Smooth muscle cell (in vitro differentiated cells): ENCODE measurements at regions not wholly inside any gene's neighbourhood (a gene's known extent, or its start where the extent isn't known, plus 50 kb on each side); places are given as distances from the start of the nearest gene placed in this dataset.

Source experiments
- DNase-seq: peaks from one replicate; lab custom pipeline; 2025; ENCODE audit not compliant: unreplicated experiment; lab: John Stamatoyannopoulos, UW
- H2AFZ ChIP-seq: fragments of 200-600 bp; sonication (generic); 2 replicates; pipeline ENCODE4 v1.6.0; 2016; ENCODE audit warnings: antibody characterized with exemption, low read depth, mild to moderate bottlenecking
- H3F3A ChIP-seq: fragments of 200-600 bp; sonication (generic); 2 replicates; pipeline ENCODE4 v1.6.0; 2017; ENCODE audit warnings: antibody characterized with exemption, low read depth
- H3K27ac ChIP-seq: fragments of 200-600 bp; sonication (generic); 2 replicates; pipeline ENCODE4 v1.5.1; 2016; ENCODE audit warnings: low read depth, mild to moderate bottlenecking
- H3K27me3 ChIP-seq: fragments of 200-600 bp; sonication (generic); 2 replicates; pipeline ENCODE4 v1.6.1; 2016; ENCODE audit warnings: low read depth, mild to moderate bottlenecking
- H3K36me3 ChIP-seq: fragments of 200-600 bp; sonication (generic); 2 replicates; pipeline ENCODE4 v1.5.1; 2016; ENCODE audit warnings: low read depth
- H3K4me1 ChIP-seq: fragments of 200-600 bp; sonication (generic); 2 replicates; pipeline ENCODE4 v1.5.1; 2016; ENCODE audit warnings: low read depth
- H3K4me2 ChIP-seq: fragments of 200-600 bp; sonication (generic); 2 replicates; pipeline ENCODE4 v1.6.0; 2016; ENCODE audit warnings: mild to moderate bottlenecking
- H3K4me3 ChIP-seq: fragments of 200-600 bp; sonication (generic); 2 replicates; pipeline ENCODE4 v1.5.1; 2016; ENCODE audit warnings: mild to moderate bottlenecking
- H3K79me2 ChIP-seq: fragments of 200-600 bp; sonication (generic); 2 replicates; pipeline ENCODE4 v1.6.0; 2016; ENCODE audit warnings: low read depth, mild to moderate bottlenecking
- H3K9ac ChIP-seq: fragments of 200-600 bp; sonication (generic); 2 replicates; pipeline ENCODE4 v1.6.0; 2016; ENCODE audit warnings: low read depth
- H3K9me3 ChIP-seq: fragments of 200-600 bp; sonication (generic); replicated peaks from 2 replicates; pipeline ENCODE4 v1.5.1; 2016; ENCODE audit warnings: low read depth
- H4K20me1 ChIP-seq: fragments of 200-600 bp; sonication (generic); 2 replicates; pipeline ENCODE4 v1.6.0; 2016; ENCODE audit warnings: low read depth
- CTCF ChIP-seq: fragments of 200-600 bp; sonication (generic); IDR thresholded peaks from 2 replicates; pipeline ENCODE4 v1.5.1; 2017; ENCODE audit warnings: borderline replicate concordance, mild to moderate bottlenecking, antibody characterized with exemption; ENCODE audit not compliant: insufficient read depth, poor library complexity, severe bottlenecking
- WGBS: methylation state at CpG from one replicate; pipeline ENCODE4 v1.1.7; 2016; ENCODE audit warnings: low lambda C conversion rate; 5-methylcytosine and 5-hydroxymethylcytosine counted together

GRCh38 chr7:68535266-68535665 is 1063.0 kb upstream of the AUTS2 start:
- H3K4me3 ChIP-seq: no peak overlapping the region
- no peaks in the 10 kb centered on the region for H3K79me2 ChIP-seq
- no peak for TF ChIP-seq CTCF
- H3K9ac ChIP-seq: no peak overlapping the region
- 93% methylated on average over 12 of the region's 22 CpGs for WGBS
- H3K4me2 ChIP-seq: no peak overlapping the region
- DNase-seq: no peak
- H3K4me1 ChIP-seq: no peaks in the 10 kb centered on the region
- H2AFZ ChIP-seq: no peak overlapping the region
- H4K20me1 ChIP-seq: no peaks in the 10 kb centered on the region
- H3K27ac ChIP-seq: no peak overlapping the region
- no peaks in the 10 kb centered on the region for H3K9me3 ChIP-seq
- no peaks in the 10 kb centered on the region for H3K36me3 ChIP-seq
- no peaks in the 10 kb centered on the region for H3F3A ChIP-seq
- H3K27me3 ChIP-seq: peaks cover 24% of the 10 kb centered on the region

GRCh38 chr7:68537051-68537773 is 1061.1 kb upstream of the AUTS2 start:
- Histone ChIP-seq H3K4me1 (no peaks in the 10 kb centered on the region), H4K20me1 (no peaks in the 10 kb centered on the region), H3F3A (no peaks in the 10 kb centered on the region), H2AFZ (no peak overlapping the region), H3K79me2 (no peaks in the 10 kb centered on the region), H3K36me3 (no peaks in the 10 kb centered on the region), H3K27me3 (peaks cover 17% of the 10 kb centered on the region), H3K4me3 (no peak overlapping the region), H3K4me2 (no peak overlapping the region), H3K27ac (no peak overlapping the region), H3K9ac (no peak overlapping the region), H3K9me3 (no peaks in the 10 kb centered on the region)
- no peak for DNase-seq
- no peak for TF ChIP-seq CTCF
- 73% methylated on average over 6 of the region's 6 CpGs for WGBS

GRCh38 chr7:68537774-68538071 is 1060.6 kb upstream of the AUTS2 start:
- no peaks in the 10 kb centered on the region for H4K20me1 ChIP-seq
- no peaks in the 10 kb centered on the region for H3K79me2 ChIP-seq
- H3K4me1 ChIP-seq: no peaks in the 10 kb centered on the region
- H3K4me2 ChIP-seq: no peak overlapping the region
- H3F3A ChIP-seq: no peaks in the 10 kb centered on the region
- no peak for TF ChIP-seq CTCF
- no peak overlapping the region for H2AFZ ChIP-seq
- H3K4me3 ChIP-seq: no peak overlapping the region
- H3K27me3 ChIP-seq: peaks cover 15% of the 10 kb centered on the region
- no peak overlapping the region for H3K27ac ChIP-seq
- WGBS: 83% methylated on average over 5 of the region's 5 CpGs
- H3K36me3 ChIP-seq: no peaks in the 10 kb centered on the region
- H3K9ac ChIP-seq: no peak overlapping the region
- H3K9me3 ChIP-seq: no peaks in the 10 kb centered on the region
- DNase-seq: no peak

- no peak for DNase-seq
- Histone ChIP-seq H4K20me1 (no peaks in the 10 kb centered on the region), H3K9ac (no peak overlapping the region), H3F3A (no peaks in the 10 kb centered on the region), H3K4me2 (no peak overlapping the region), H3K36me3 (no peaks in the 10 kb centered on the region), H3K4me1 (peaks cover 3% of the 10 kb centered on the region), H3K27ac (no peak overlapping the region), H2AFZ (no peak overlapping the region), H3K79me2 (no peaks in the 10 kb centered on the region), H3K4me3 (no peak overlapping the region), H3K27me3 (peaks cover 4% of the 10 kb centered on the region), H3K9me3 (no peaks in the 10 kb centered on the region)
- TF ChIP-seq CTCF: no peak
- WGBS: 89% methylated on average over 3 of the region's 3 CpGs
These were observed 1055.4 kb upstream of the AUTS2 start for GRCh38 chr7:68542831-68543230.
